A673 (cell line): ENCODE measurements at regions not wholly inside any gene's neighbourhood (a gene's known extent, or its start where the extent isn't known, plus 50 kb on each side); places are given as distances from the start of the nearest gene placed in this dataset.
"Not testable (repeated sequence)": the region's sequence is repeated elsewhere in the genome, so short reads cannot be mapped to it uniquely, and the experiment has no call there.

Experiments used
- BruUV-seq: library from RNA; stranded (reverse); fragments of 400-500 nt; replicated peaks from 2 replicates; lab custom pipeline; 2021; lab: Mats Ljungman, UMichigan
- CTCF ChIA-PET: fragments of 300-600 bp; sonication (Branson Sonifier 250); formaldehyde crosslinking; loops from one replicate; lab custom pipeline; 2022; ENCODE audit warnings: antibody characterized with exemption; lab: Charles Lee
- POLR2A ChIA-PET: fragments of 300-600 bp; sonication (Branson Sonifier 250); formaldehyde crosslinking; loops from one replicate; lab custom pipeline; 2022; ENCODE audit warnings: antibody characterized with exemption; ENCODE audit not compliant: low non-redundant PET; lab: Charles Lee
- DNase-seq: peaks from one replicate; pipeline ENCODE4 v3.0.0-alpha.2; 2015; ENCODE audit warnings: low spot score
- H3K27ac ChIP-seq: fragments of 200-600 bp; sonication (generic); 2 replicates; pipeline ENCODE4 v1.5.1; 2016; ENCODE audit warnings: mixed run types, low read depth, mild to moderate bottlenecking, mixed read lengths, antibody characterized with exemption, low read length; ENCODE audit not compliant: poor library complexity, severe bottlenecking
- H3K27me3 ChIP-seq: fragments of 200-600 bp; sonication (generic); replicated peaks from 2 replicates; pipeline ENCODE4 v1.6.1; 2017; ENCODE audit warnings: mixed run types, low read depth, mild to moderate bottlenecking, mixed read lengths, antibody characterized with exemption, low read length; ENCODE audit not compliant: insufficient read depth, poor library complexity
- H3K36me3 ChIP-seq: fragments of 200-600 bp; sonication (generic); 2 replicates; pipeline ENCODE4 v1.6.1; 2016; ENCODE audit warnings: mixed run types, mild to moderate bottlenecking, mixed read lengths, antibody characterized with exemption, low read length; ENCODE audit not compliant: insufficient read depth, poor library complexity, severe bottlenecking
- H3K4me1 ChIP-seq: fragments of 200-600 bp; sonication (generic); 2 replicates; pipeline ENCODE4 v1.6.1; 2017; ENCODE audit warnings: mixed run types, mild to moderate bottlenecking, mixed read lengths, antibody characterized with exemption, low read length; ENCODE audit not compliant: insufficient read depth, poor library complexity, severe bottlenecking
- H3K4me3 ChIP-seq: fragments of 200-600 bp; sonication (generic); 2 replicates; pipeline ENCODE4 v1.5.1; 2016; ENCODE audit warnings: low read depth, mixed run types, mild to moderate bottlenecking, mixed read lengths, low read length; ENCODE audit not compliant: poor library complexity, severe bottlenecking
- H3K9me3 ChIP-seq: fragments of 200-600 bp; sonication (generic); 2 replicates; pipeline ENCODE4 v1.6.1; 2016; ENCODE audit warnings: mixed run types, low read depth, mild to moderate bottlenecking, mixed read lengths, antibody characterized with exemption, low read length; ENCODE audit not compliant: poor library complexity, severe bottlenecking
- EZH2 ChIP-seq: fragments of 200-600 bp; sonication (generic); IDR thresholded peaks from 2 replicates; pipeline ENCODE4 v1.6.1; 2017; ENCODE audit warnings: borderline replicate concordance, low read depth, mild to moderate bottlenecking, mixed read lengths, antibody characterized with exemption, low read length; ENCODE audit not compliant: poor library complexity, severe bottlenecking
- intact Hi-C: fragments of 100-400 bp; cut with micrococcal nuclease; formaldehyde crosslinking; loops from one replicate; pipeline ENCODE4 v1.10.0; 2022; ENCODE audit not compliant: unreplicated experiment
- TF ChIP-seq, protein P1 (sequence below): fragments of 300-800, 200-600 bp; sonication (generic); conservative IDR thresholded peaks from 2 replicates; pipeline ENCODE4 v1.5.1; 2017; ENCODE audit warnings: low read depth, mild to moderate bottlenecking, antibody characterized with exemption, low read length, moderate library complexity, mixed read lengths

DNA sequence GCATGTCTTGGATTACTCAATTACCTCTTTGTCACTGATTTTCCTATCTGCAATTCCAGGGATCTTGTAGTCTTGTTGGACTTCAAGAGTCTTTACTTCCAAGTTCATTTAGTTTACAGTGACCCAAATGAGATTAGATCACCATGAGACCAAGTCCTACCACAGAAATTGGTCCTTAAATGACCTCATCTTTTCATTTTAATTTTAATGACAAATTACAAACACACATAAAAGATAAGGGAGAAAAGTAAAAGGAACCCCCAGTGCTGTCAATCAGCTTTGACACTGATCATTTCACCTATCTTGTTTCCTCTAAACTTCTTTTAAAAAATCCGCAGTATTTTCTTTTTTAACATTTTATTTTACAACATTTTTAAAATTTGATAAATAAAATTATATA lies 54.9 kb upstream of the FYN start:
- no peak for DNase-seq
- BruUV-seq, result no TSS peak
- Histone ChIP-seq H3K4me3 (no peak overlapping the region), H3K4me1 (peaks cover 6% of the 10 kb centered on the region), H3K9me3 (no peaks in the 10 kb centered on the region), H3K27me3 (peaks cover 3% of the 10 kb centered on the region), H3K27ac (no peak overlapping the region), H3K36me3 (no peaks in the 10 kb centered on the region)
- intact Hi-C loops, result loop anchor here (10.0 kb wide), 1 partner anchor 57 kb away; no protein-coding TSS in a partner anchor
- ChIA-PET POLR2A (no interaction called here), CTCF (no interaction called here)
- TF ChIP-seq EZH2, result no peak
- TF ChIP-seq, protein P1, sequence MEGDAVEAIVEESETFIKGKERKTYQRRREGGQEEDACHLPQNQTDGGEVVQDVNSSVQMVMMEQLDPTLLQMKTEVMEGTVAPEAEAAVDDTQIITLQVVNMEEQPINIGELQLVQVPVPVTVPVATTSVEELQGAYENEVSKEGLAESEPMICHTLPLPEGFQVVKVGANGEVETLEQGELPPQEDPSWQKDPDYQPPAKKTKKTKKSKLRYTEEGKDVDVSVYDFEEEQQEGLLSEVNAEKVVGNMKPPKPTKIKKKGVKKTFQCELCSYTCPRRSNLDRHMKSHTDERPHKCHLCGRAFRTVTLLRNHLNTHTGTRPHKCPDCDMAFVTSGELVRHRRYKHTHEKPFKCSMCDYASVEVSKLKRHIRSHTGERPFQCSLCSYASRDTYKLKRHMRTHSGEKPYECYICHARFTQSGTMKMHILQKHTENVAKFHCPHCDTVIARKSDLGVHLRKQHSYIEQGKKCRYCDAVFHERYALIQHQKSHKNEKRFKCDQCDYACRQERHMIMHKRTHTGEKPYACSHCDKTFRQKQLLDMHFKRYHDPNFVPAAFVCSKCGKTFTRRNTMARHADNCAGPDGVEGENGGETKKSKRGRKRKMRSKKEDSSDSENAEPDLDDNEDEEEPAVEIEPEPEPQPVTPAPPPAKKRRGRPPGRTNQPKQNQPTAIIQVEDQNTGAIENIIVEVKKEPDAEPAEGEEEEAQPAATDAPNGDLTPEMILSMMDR, result no peak

DNA sequence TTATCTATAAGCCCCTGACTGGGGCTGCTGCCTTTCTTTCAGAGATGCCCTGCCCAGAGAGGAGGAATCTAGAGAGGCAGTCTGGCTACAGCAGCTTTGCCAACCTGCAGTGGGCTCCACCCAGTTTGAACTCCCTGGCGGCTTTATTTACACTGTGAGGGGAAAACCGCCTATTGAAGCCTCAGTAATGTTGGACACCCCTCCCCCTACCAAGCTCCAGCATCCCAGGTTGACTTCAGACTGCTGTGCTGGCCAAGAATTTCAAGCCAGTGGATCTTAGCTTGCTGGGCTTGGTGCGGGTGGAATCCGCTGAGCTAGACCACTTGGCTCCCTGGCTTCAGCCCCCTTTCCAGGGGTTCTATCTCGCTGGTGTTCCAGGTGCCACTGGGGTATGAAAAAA lies 61.4 kb upstream of the FYN start:
- H3K27me3 ChIP-seq, H3K4me3 ChIP-seq, H3K36me3 ChIP-seq, CTCF ChIA-PET, H3K27ac ChIP-seq, DNase-seq, H3K4me1 ChIP-seq, intact Hi-C loops, POLR2A ChIA-PET, BruUV-seq, H3K9me3 ChIP-seq: not testable (repeated sequence)

DNA sequence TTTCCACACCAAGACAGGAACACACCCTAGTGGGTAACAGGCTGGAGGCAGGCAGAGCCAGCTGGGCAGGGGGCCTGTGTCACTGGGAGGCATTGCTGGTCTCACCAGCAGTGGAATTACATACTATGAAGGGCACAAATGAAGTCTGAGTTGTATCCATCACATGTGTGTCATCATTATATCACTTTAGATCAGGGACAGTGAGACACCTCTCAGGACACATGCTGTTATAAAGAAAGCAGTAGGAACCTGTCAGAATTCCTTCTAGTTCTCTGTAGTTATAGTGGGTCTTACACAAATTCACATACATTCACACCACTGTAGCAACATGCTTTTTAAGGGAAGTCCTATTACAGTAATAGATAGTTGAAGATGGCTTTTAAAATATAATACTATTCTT lies 63.5 kb upstream of the FYN start:
- TF ChIP-seq, protein P1, result no peak
- TF ChIP-seq EZH2, result no peak
- H3K4me1 ChIP-seq, result no peaks in the 10 kb centered on the region
- no TSS peak for BruUV-seq
- no peak overlapping the region for H3K4me3 ChIP-seq
- ChIA-PET CTCF (no interaction called here), POLR2A (no interaction called here)
- no peaks in the 10 kb centered on the region for H3K9me3 ChIP-seq
- H3K27ac ChIP-seq, result no peak overlapping the region
- H3K36me3 ChIP-seq, result no peaks in the 10 kb centered on the region
- DNase-seq, result no peak
- H3K27me3 ChIP-seq, result peaks cover 3% of the 10 kb centered on the region
- intact Hi-C loops, result no loop called here

DNA sequence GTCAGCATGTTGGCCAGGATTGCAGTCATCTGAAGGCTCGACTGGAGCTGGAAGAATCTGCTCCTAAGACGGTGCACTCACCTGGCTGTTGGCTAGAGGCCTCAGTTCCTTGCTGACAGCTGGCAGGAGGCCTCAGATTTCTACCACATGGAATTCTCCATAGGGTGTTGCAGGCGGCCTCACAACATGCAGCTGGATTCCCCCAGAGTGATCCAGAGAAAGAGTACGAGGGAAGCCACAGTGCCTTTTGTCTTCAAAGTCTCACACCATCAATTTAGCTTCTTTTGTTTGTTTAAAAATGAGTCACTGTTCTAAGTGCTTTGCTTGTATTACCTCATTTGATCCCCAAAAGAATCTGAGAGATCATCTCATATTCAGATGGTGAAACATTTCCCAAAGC lies 65.5 kb upstream of the FYN start:
- DNase-seq, result no peak
- TF ChIP-seq, protein P1, result no peak
- TF ChIP-seq EZH2, result no peak
- no peaks in the 10 kb centered on the region for H3K27me3 ChIP-seq
- no peaks in the 10 kb centered on the region for H3K4me1 ChIP-seq
- ChIA-PET POLR2A (no interaction called here), CTCF (no interaction called here)
- no peak overlapping the region for H3K4me3 ChIP-seq
- H3K27ac ChIP-seq, result no peak overlapping the region
- no TSS peak for BruUV-seq
- H3K36me3 ChIP-seq, result no peaks in the 10 kb centered on the region
- intact Hi-C loops, result no loop called here
- H3K9me3 ChIP-seq, result no peaks in the 10 kb centered on the region
